GM23248 (cell line): ENCODE measurements at regions not wholly inside any gene's neighbourhood (a gene's known extent, or its start where the extent isn't known, plus 50 kb on each side); places are given as distances from the start of the nearest gene placed in this dataset.

ENCODE experiments used
- DNase-seq: peaks from one replicate; pipeline ENCODE4 v3.0.0-alpha.2; 2015
- H2AFZ ChIP-seq: fragments of 200-600 bp; sonication (generic); 2 replicates; pipeline ENCODE4 v1.6.1; 2016; ENCODE audit warnings: antibody characterized with exemption
- H3F3A ChIP-seq: fragments of 200-600 bp; sonication (generic); 2 replicates; pipeline ENCODE4 v1.6.1; 2016; ENCODE audit warnings: mild to moderate bottlenecking, antibody characterized with exemption, mixed run types; ENCODE audit not compliant: insufficient read depth
- H3K27ac ChIP-seq: fragments of 200-600 bp; sonication (generic); 2 replicates; pipeline ENCODE4 v1.5.1; 2016; ENCODE audit warnings: mild to moderate bottlenecking
- H3K27me3 ChIP-seq: fragments of 200-600 bp; sonication (generic); replicated peaks from 2 replicates; pipeline ENCODE4 v1.6.1; 2016; ENCODE audit warnings: mild to moderate bottlenecking; ENCODE audit not compliant: insufficient read depth
- H3K36me3 ChIP-seq: fragments of 200-600 bp; sonication (generic); 2 replicates; pipeline ENCODE4 v1.6.1; 2016; ENCODE audit warnings: low read depth, mild to moderate bottlenecking
- H3K4me1 ChIP-seq: fragments of 200-600 bp; sonication (generic); 2 replicates; pipeline ENCODE4 v1.6.1; 2016; ENCODE audit warnings: mild to moderate bottlenecking; ENCODE audit not compliant: insufficient read depth
- H3K4me2 ChIP-seq: fragments of 200-600 bp; sonication (generic); one replicate; pipeline ENCODE4 v1.6.1; 2016; ENCODE audit warnings: mild to moderate bottlenecking; ENCODE audit not compliant: unreplicated experiment
- H3K4me3 ChIP-seq: fragments of 200-600 bp; sonication (generic); 2 replicates; pipeline ENCODE4 v1.5.1; 2016; ENCODE audit warnings: mild to moderate bottlenecking
- H3K79me2 ChIP-seq: fragments of 200-600 bp; sonication (generic); 2 replicates; pipeline ENCODE4 v1.6.1; 2016; ENCODE audit warnings: mild to moderate bottlenecking; ENCODE audit not compliant: insufficient read depth
- H3K9ac ChIP-seq: fragments of 200-600 bp; sonication (generic); 2 replicates; pipeline ENCODE4 v1.6.1; 2016; ENCODE audit warnings: mild to moderate bottlenecking
- H3K9me2 ChIP-seq: fragments of 200-600 bp; sonication (generic); 2 replicates; pipeline ENCODE4 v1.6.1; 2016; ENCODE audit warnings: mixed run types, mild to moderate bottlenecking, moderate library complexity; ENCODE audit not compliant: insufficient read depth
- H3K9me3 ChIP-seq: fragments of 200-600 bp; sonication (generic); one replicate; pipeline ENCODE4 v1.6.1; 2017; ENCODE audit warnings: low read depth
- H4K20me1 ChIP-seq: fragments of 200-600 bp; sonication (generic); 2 replicates; pipeline ENCODE4 v1.6.0; 2016; ENCODE audit not compliant: insufficient read depth
- EZH2 ChIP-seq: fragments of 200-600 bp; sonication (generic); IDR thresholded peaks from 2 replicates; pipeline ENCODE4 v1.6.1; 2018; ENCODE audit warnings: antibody characterized with exemption, mild to moderate bottlenecking; ENCODE audit not compliant: insufficient read depth, poor library complexity, severe bottlenecking
- EZH2phosphoT487 ChIP-seq: fragments of 200-600 bp; sonication (generic); IDR thresholded peaks from 2 replicates; pipeline ENCODE4 v1.6.1; 2018; ENCODE audit warnings: antibody characterized with exemption, moderate library complexity, mild to moderate bottlenecking, low read depth; ENCODE audit not compliant: insufficient read depth
- WGBS, 2 experiments: methylation state at CpG; one replicate each; pipeline ENCODE4 v1.1.6; 2015 to 2017; ENCODE audit warnings: low lambda C conversion rate in 2 of 2, low coverage in 1 of 2; ENCODE audit errors: missing lambda C conversion rate in 2 of 2; 5-methylcytosine and 5-hydroxymethylcytosine counted together
- in situ Hi-C: fragments of 300-500 bp; cut with MboI; formaldehyde crosslinking; loops from 2 replicates; pipeline ENCODE4 v1.15.0; 2020

GRCh38 chr3:74812756-74813155, 198.3 kb upstream of the CNTN3 start:
- Histone ChIP-seq H3K79me2 (no peaks in the 10 kb centered on the region), H3K36me3 (no peaks in the 10 kb centered on the region), H3F3A (no peaks in the 10 kb centered on the region), H3K9me2 (no peaks in the 10 kb centered on the region), H3K4me2 (no peak overlapping the region), H3K4me3 (no peak overlapping the region), H2AFZ (no peak overlapping the region), H3K27ac (no peak overlapping the region), H4K20me1 (no peaks in the 10 kb centered on the region), H3K9me3 (no peaks in the 10 kb centered on the region), H3K27me3 (no peaks in the 10 kb centered on the region), H3K4me1 (no peaks in the 10 kb centered on the region), H3K9ac (no peak overlapping the region)
- no peak for DNase-seq
- in situ Hi-C loops = no loop called here
- 64 to 72% methylated on average over 3 of the region's 3 CpGs for WGBS, 2 experiments
- no peak for TF ChIP-seq EZH2phosphoT487

GRCh38 chr3:74808506-74809275, 194.2 kb upstream of the CNTN3 start:
- no peak overlapping the region for H3K27ac ChIP-seq
- no peaks in the 10 kb centered on the region for H3K27me3 ChIP-seq
- no peaks in the 10 kb centered on the region for H3K79me2 ChIP-seq
- H3K36me3 ChIP-seq = no peaks in the 10 kb centered on the region
- no peak overlapping the region for H3K4me3 ChIP-seq
- WGBS, 2 experiments = 25 to 31% methylated on average over 1 of the region's 1 CpG
- in situ Hi-C loops = no loop called here
- no peaks in the 10 kb centered on the region for H3K4me1 ChIP-seq
- TF ChIP-seq EZH2 (no peak), EZH2phosphoT487 (no peak)
- no peaks in the 10 kb centered on the region for H3K9me2 ChIP-seq
- no peak for DNase-seq
- no peaks in the 10 kb centered on the region for H3F3A ChIP-seq
- H3K4me2 ChIP-seq = no peak overlapping the region
- no peak overlapping the region for H3K9ac ChIP-seq
- H4K20me1 ChIP-seq = no peaks in the 10 kb centered on the region
- H3K9me3 ChIP-seq = no peaks in the 10 kb centered on the region
- no peak overlapping the region for H2AFZ ChIP-seq

- DNase-seq = no peak
- Histone ChIP-seq H3K4me3 (no peak overlapping the region), H3K9me3 (no peaks in the 10 kb centered on the region), H3K27ac (no peak overlapping the region), H3K4me1 (no peaks in the 10 kb centered on the region), H4K20me1 (no peaks in the 10 kb centered on the region), H3K36me3 (no peaks in the 10 kb centered on the region), H3K79me2 (no peaks in the 10 kb centered on the region), H3F3A (no peaks in the 10 kb centered on the region), H3K27me3 (no peaks in the 10 kb centered on the region), H2AFZ (no peak overlapping the region), H3K9ac (no peak overlapping the region), H3K9me2 (no peaks in the 10 kb centered on the region), H3K4me2 (no peak overlapping the region)
- 22 to 24% methylated on average over 2 of the region's 2 CpGs for WGBS, 2 experiments
- in situ Hi-C loops = no loop called here
- TF ChIP-seq EZH2 (no peak), EZH2phosphoT487 (no peak)
Observed at GRCh38 chr3:74801924-74802323, 187.5 kb upstream of the CNTN3 start.

GRCh38 chr3:74789111-74789510, 174.7 kb upstream of the CNTN3 start:
- H3K27me3 ChIP-seq = no peaks in the 10 kb centered on the region
- H3K36me3 ChIP-seq = no peaks in the 10 kb centered on the region
- H3K4me2 ChIP-seq = no peak overlapping the region
- H3F3A ChIP-seq = no peaks in the 10 kb centered on the region
- WGBS, 2 experiments = 26 to 30% methylated on average over 3 of the region's 3 CpGs
- H3K9ac ChIP-seq = no peak overlapping the region
- H3K9me3 ChIP-seq = no peaks in the 10 kb centered on the region
- no peak for TF ChIP-seq EZH2
- in situ Hi-C loops = no loop called here
- H3K4me1 ChIP-seq = peaks cover 8% of the 10 kb centered on the region; the same call in 1 of the 2 replicates
- H2AFZ ChIP-seq = no peak overlapping the region
- H3K9me2 ChIP-seq = no peaks in the 10 kb centered on the region
- H4K20me1 ChIP-seq = no peaks in the 10 kb centered on the region
- H3K27ac ChIP-seq = no peak overlapping the region
- H3K79me2 ChIP-seq = no peaks in the 10 kb centered on the region
- DNase-seq = peak; percentile 59
- no peak overlapping the region for H3K4me3 ChIP-seq

GRCh38 chr3:74787011-74787410, 172.6 kb upstream of the CNTN3 start:
- no peaks in the 10 kb centered on the region for H3K79me2 ChIP-seq
- no peak overlapping the region for H3K9ac ChIP-seq
- no peak overlapping the region for H2AFZ ChIP-seq
- H3K9me2 ChIP-seq = no peaks in the 10 kb centered on the region
- no peak overlapping the region for H3K4me3 ChIP-seq
- no peaks in the 10 kb centered on the region for H3K9me3 ChIP-seq
- no peak overlapping the region for H3K27ac ChIP-seq
- TF ChIP-seq EZH2phosphoT487 (no peak), EZH2 (no peak)
- no peaks in the 10 kb centered on the region for H3F3A ChIP-seq
- in situ Hi-C loops = no loop called here
- H3K4me1 ChIP-seq = peaks cover 8% of the 10 kb centered on the region; the same call in 1 of the 2 replicates
- H3K4me2 ChIP-seq = no peak overlapping the region
- no peaks in the 10 kb centered on the region; the same call in 1 of the 2 replicates for H3K27me3 ChIP-seq
- H4K20me1 ChIP-seq = no peaks in the 10 kb centered on the region
- H3K36me3 ChIP-seq = no peaks in the 10 kb centered on the region
- DNase-seq = no peak
